SK-N-MC (cell line): ENCODE measurements at regions not wholly inside any gene's neighbourhood (a gene's known extent, or its start where the extent isn't known, plus 50 kb on each side); places are given as distances from the start of the nearest gene placed in this dataset.

ENCODE experiments used
- DNase-seq: peaks from one replicate; pipeline ENCODE4 v3.0.0-alpha.2; 2011; ENCODE audit warnings: low read depth, low spot score
- H3K27ac ChIP-seq: fragments of 200-600 bp; sonication (generic); 2 replicates; pipeline ENCODE4 v1.5.1; 2016; ENCODE audit warnings: mixed run types
- H3K36me3 ChIP-seq: fragments of 200-600 bp; sonication (generic); 2 replicates; pipeline ENCODE4 v1.6.1; 2017; ENCODE audit warnings: antibody characterized with exemption, low read length, mixed read lengths; ENCODE audit not compliant: insufficient read depth
- H3K4me3 ChIP-seq: fragments of 200-600 bp; sonication (generic); 2 replicates; pipeline ENCODE4 v1.5.1; 2016
- H3K9ac ChIP-seq: fragments of 200-600 bp; sonication (generic); 2 replicates; pipeline ENCODE4 v1.8.0; 2017; ENCODE audit warnings: mixed run types, mixed read lengths; ENCODE audit not compliant: insufficient read length
- H3K9me3 ChIP-seq: fragments of 200-600 bp; sonication (generic); 2 replicates; pipeline ENCODE4 v1.6.1; 2017; ENCODE audit warnings: low read depth, mild to moderate bottlenecking, antibody characterized with exemption, low read length, moderate library complexity, mixed read lengths
- EZH2 ChIP-seq: fragments of 200-600 bp; sonication (generic); IDR thresholded peaks from one replicate; pipeline ENCODE4 v1.6.1; 2017; ENCODE audit warnings: antibody characterized with exemption
- FOXP2 ChIP-seq: optimal IDR thresholded peaks from 2 replicates; pipeline ENCODE3; 2011; ENCODE audit warnings: mild to moderate bottlenecking, moderate library complexity; ENCODE audit not compliant: insufficient read depth; ENCODE audit errors: extremely low read length, control extremely low read depth
- POLR2AphosphoS5 ChIP-seq: IDR thresholded peaks from 2 replicates; pipeline ENCODE4 v1.6.1; 2012; ENCODE audit warnings: mild to moderate bottlenecking, low read depth, low read length, borderline replicate concordance

GRCh38 chr13:47555235-47555634, 445.8 kb downstream of the SUCLA2 start:
- no peak for TF ChIP-seq EZH2
- TF ChIP-seq POLR2AphosphoS5 = no peak
- no peak for TF ChIP-seq FOXP2
- H3K9ac ChIP-seq = no peak overlapping the region
- no peak for DNase-seq

GRCh38 chr13:47553329-47553977, 447.6 kb downstream of the SUCLA2 start:
- Histone ChIP-seq H3K4me3 (no peak overlapping the region), H3K36me3 (no peaks in the 10 kb centered on the region), H3K9me3 (no peaks in the 10 kb centered on the region), H3K9ac (no peak overlapping the region), H3K27ac (no peak overlapping the region)
- TF ChIP-seq FOXP2 (no peak), POLR2AphosphoS5 (no peak), EZH2 (no peak)
- no peak for DNase-seq

More at GRCh38 chr13:47555235-47555634, 445.8 kb downstream of the SUCLA2 start:
- Histone ChIP-seq H3K9me3 (no peaks in the 10 kb centered on the region), H3K36me3 (no peaks in the 10 kb centered on the region), H3K27ac (no peak overlapping the region), H3K4me3 (no peak overlapping the region)

- TF ChIP-seq POLR2AphosphoS5 = no peak
- TF ChIP-seq EZH2 = no peak
- TF ChIP-seq FOXP2 = no peak
- H3K36me3 ChIP-seq = no peaks in the 10 kb centered on the region
- no peak overlapping the region for H3K27ac ChIP-seq
- DNase-seq = no peak
- H3K9me3 ChIP-seq = no peaks in the 10 kb centered on the region
- H3K9ac ChIP-seq = no peak overlapping the region
- no peak overlapping the region for H3K4me3 ChIP-seq
Observed at GRCh38 chr13:47549219-47549752, 451.8 kb downstream of the SUCLA2 start.

GRCh38 chr13:47548294-47548840, 452.7 kb downstream of the SUCLA2 start:
- H3K36me3 ChIP-seq = no peaks in the 10 kb centered on the region
- H3K27ac ChIP-seq = no peak overlapping the region
- no peaks in the 10 kb centered on the region for H3K9me3 ChIP-seq
- H3K9ac ChIP-seq = no peak overlapping the region
- no peak for TF ChIP-seq EZH2
- TF ChIP-seq FOXP2 = no peak
- TF ChIP-seq POLR2AphosphoS5 = no peak
- DNase-seq = no peak
- no peak overlapping the region for H3K4me3 ChIP-seq

GRCh38 chr13:47546391-47547225, 454.5 kb downstream of the SUCLA2 start:
- TF ChIP-seq FOXP2 (no peak), POLR2AphosphoS5 (no peak), EZH2 (no peak)
- H3K27ac ChIP-seq = no peak overlapping the region
- H3K4me3 ChIP-seq = no peak overlapping the region
- no peaks in the 10 kb centered on the region for H3K9me3 ChIP-seq
- no peak for DNase-seq
- no peak overlapping the region for H3K9ac ChIP-seq
- H3K36me3 ChIP-seq = no peaks in the 10 kb centered on the region

- no peak for TF ChIP-seq EZH2
- no peak for TF ChIP-seq POLR2AphosphoS5
- TF ChIP-seq FOXP2 = no peak
- Histone ChIP-seq H3K9ac (no peak overlapping the region), H3K36me3 (no peaks in the 10 kb centered on the region), H3K27ac (no peak overlapping the region), H3K9me3 (no peaks in the 10 kb centered on the region), H3K4me3 (no peak overlapping the region)
- no peak for DNase-seq
Observed at GRCh38 chr13:47545201-47546024, 455.7 kb downstream of the SUCLA2 start.

- H3K27ac ChIP-seq = no peak overlapping the region
- TF ChIP-seq EZH2 (no peak), POLR2AphosphoS5 (no peak), FOXP2 (no peak)
- DNase-seq = no peak
- no peak overlapping the region for H3K9ac ChIP-seq
- H3K9me3 ChIP-seq = no peaks in the 10 kb centered on the region
- H3K4me3 ChIP-seq = no peak overlapping the region
- no peaks in the 10 kb centered on the region for H3K36me3 ChIP-seq
Observed at GRCh38 chr13:47539317-47539716, 461.8 kb downstream of the SUCLA2 start.

- no peak overlapping the region for H3K9ac ChIP-seq
- H3K27ac ChIP-seq = no peak overlapping the region
- H3K9me3 ChIP-seq = no peaks in the 10 kb centered on the region
- TF ChIP-seq FOXP2 (no peak), POLR2AphosphoS5 (no peak), EZH2 (no peak)
- H3K4me3 ChIP-seq = no peak overlapping the region
- no peak for DNase-seq
- H3K36me3 ChIP-seq = no peaks in the 10 kb centered on the region
Observed at GRCh38 chr13:47523771-47524170, 477.3 kb downstream of the SUCLA2 start.
